Fibroblast of lung (primary cell): ENCODE measurements at regions not wholly inside any gene's neighbourhood (a gene's known extent, or its start where the extent isn't known, plus 50 kb on each side); places are given as distances from the start of the nearest gene placed in this dataset.

ENCODE experiments used
- CTCF ChIP-seq, 2 donors: IDR thresholded peaks in 1 of 2; conservative IDR thresholded peaks in 1 of 2; 1 replicate in 1 of 2; 2 replicates in 1 of 2; pipeline ENCODE4 v1.5.1; 2011 to 2012; ENCODE audit warnings: low read length in 2 of 2, control low read depth in 1 of 2, inconsistent platforms in 1 of 2, low read depth in 1 of 2, mild to moderate bottlenecking in 1 of 2
- EZH2 ChIP-seq: IDR thresholded peaks from 2 replicates; pipeline ENCODE4 v1.5.1; 2012; ENCODE audit warnings: low read length, control low read depth, mild to moderate bottlenecking; ENCODE audit errors: missing control alignments

DNA sequence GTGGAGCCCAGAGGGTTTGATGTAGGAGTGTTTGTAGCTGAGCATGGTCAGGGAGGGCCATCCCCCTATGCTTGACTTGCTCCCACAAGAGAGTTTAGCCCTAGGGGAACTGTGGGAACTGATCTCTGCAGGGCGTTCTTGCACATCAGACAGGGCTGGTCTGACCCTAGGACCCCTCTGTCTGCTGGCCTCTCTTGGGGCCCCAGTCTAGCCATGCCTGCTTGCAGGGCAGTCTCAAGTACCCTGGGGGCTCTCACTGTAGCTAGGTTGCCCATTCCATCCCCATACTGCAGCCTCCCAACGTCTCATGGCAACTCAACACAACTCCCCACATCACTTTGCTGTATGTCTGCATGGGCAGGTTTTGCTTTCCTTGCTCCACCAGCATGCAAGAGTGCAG is 1250.7 kb upstream of the B3GALT2 start:
- TF ChIP-seq CTCF (conservative IDR thresholded peaks at IDR 0.05 in 1 of 2, IDR thresholded peaks at IDR 0.05 in 1 of 2; ENCODE audit: low read depth in 1 of 2, low read length in 2 of 2) (no peak), EZH2 (no peak)
